Hematopoietic multipotent progenitor cell treated with erythropoietin and hydrocortisone succinate and interleukin-3 and kit ligand, for 15 days (in vitro differentiated cells): ENCODE measurements at regions not wholly inside any gene's neighbourhood (a gene's known extent, or its start where the extent isn't known, plus 50 kb on each side); places are given as distances from the start of the nearest gene placed in this dataset.

ENCODE experiments used
- DNase-seq: peaks from one replicate; pipeline ENCODE4 v3.0.0-alpha.2; 2015; ENCODE audit warnings: low spot score

- no peak for DNase-seq
These were observed 401.0 kb upstream of the ZFHX3 start for GRCh38 chr16:73448970-73449369.

- DNase-seq, result no peak
These were observed 399.9 kb upstream of the ZFHX3 start for GRCh38 chr16:73447846-73448245.

GRCh38 chr16:73434621-73435020 lies 386.7 kb upstream of the ZFHX3 start:
- no peak for DNase-seq

GRCh38 chr16:73433731-73434307 lies 385.9 kb upstream of the ZFHX3 start:
- DNase-seq, result no peak

- no peak for DNase-seq
These were observed 385.2 kb upstream of the ZFHX3 start for GRCh38 chr16:73432850-73433730.

GRCh38 chr16:73430138-73430537 lies 382.2 kb upstream of the ZFHX3 start:
- no peak for DNase-seq

GRCh38 chr16:73428121-73428520 lies 380.2 kb upstream of the ZFHX3 start:
- DNase-seq, result no peak

GRCh38 chr16:73427164-73427563 lies 379.2 kb upstream of the ZFHX3 start:
- DNase-seq, result no peak

- no peak for DNase-seq
These were observed 378.7 kb upstream of the ZFHX3 start for GRCh38 chr16:73426433-73427160.

- no peak for DNase-seq
These were observed 372.7 kb upstream of the ZFHX3 start for GRCh38 chr16:73420676-73421075.

GRCh38 chr16:73420244-73420643 lies 372.3 kb upstream of the ZFHX3 start:
- DNase-seq, result no peak

GRCh38 chr16:73418691-73419090 lies 370.8 kb upstream of the ZFHX3 start:
- DNase-seq, result no peak

GRCh38 chr16:73418051-73418450 lies 370.1 kb upstream of the ZFHX3 start:
- no peak for DNase-seq

- DNase-seq, result no peak
These were observed 367.4 kb upstream of the ZFHX3 start for GRCh38 chr16:73415286-73415685.

- no peak for DNase-seq
These were observed 366.7 kb upstream of the ZFHX3 start for GRCh38 chr16:73414638-73415037.

- DNase-seq, result no peak
These were observed 365.9 kb upstream of the ZFHX3 start for GRCh38 chr16:73413830-73414190.

- no peak for DNase-seq
These were observed 365.3 kb upstream of the ZFHX3 start for GRCh38 chr16:73413091-73413829.

GRCh38 chr16:73412416-73412815 lies 364.5 kb upstream of the ZFHX3 start:
- DNase-seq, result no peak

GRCh38 chr16:73408716-73409115 lies 360.8 kb upstream of the ZFHX3 start:
- DNase-seq, result no peak

GRCh38 chr16:73408311-73408710 lies 360.4 kb upstream of the ZFHX3 start:
- no peak for DNase-seq

GRCh38 chr16:73405851-73406250 lies 357.9 kb upstream of the ZFHX3 start:
- DNase-seq, result no peak

GRCh38 chr16:73404001-73404400 lies 356.1 kb upstream of the ZFHX3 start:
- no peak for DNase-seq
